CD14-positive monocyte (primary cell): ENCODE measurements at regions not wholly inside any gene's neighbourhood (a gene's known extent, or its start where the extent isn't known, plus 50 kb on each side); places are given as distances from the start of the nearest gene placed in this dataset.

Source experiments
- DNase-seq, 3 donors: peaks; one replicate each; pipeline ENCODE4 v3.0.0-alpha.2; 2011 to 2022
- H2AFZ ChIP-seq: 2 replicates; pipeline ENCODE4 v1.6.0; 2012; ENCODE audit warnings: mild to moderate bottlenecking, low read depth, low read length, inconsistent platforms; ENCODE audit not compliant: insufficient read depth, poor library complexity, severe bottlenecking
- H3K27ac ChIP-seq, 2 donors: 1 replicate in 1 of 2; 2 replicates in 1 of 2; pipeline ENCODE4 v1.5.1; 2012 to 2013; ENCODE audit warnings: low read length in 2 of 2, control low read depth in 1 of 2, inconsistent platforms in 1 of 2, low read depth in 1 of 2, mild to moderate bottlenecking in 1 of 2
- H3K27me3 ChIP-seq, 2 donors: one replicate each; pipeline versions ENCODE4 v1.6.0 to v1.6.1; 2011 to 2013; ENCODE audit warnings: low read length in 2 of 2; ENCODE audit not compliant: control insufficient read depth in 2 of 2, insufficient read depth in 2 of 2
- H3K36me3 ChIP-seq, 2 donors: replicated peaks in 1 of 2; 1 replicate in 1 of 2; 2 replicates in 1 of 2; pipeline versions ENCODE4 v1.5.1 to v1.6.1; 2012 to 2013; ENCODE audit warnings: low read length in 2 of 2, control low read depth in 1 of 2, inconsistent platforms in 1 of 2, mild to moderate bottlenecking in 1 of 2; ENCODE audit not compliant: insufficient read depth in 2 of 2, control insufficient read depth in 1 of 2
- H3K4me1 ChIP-seq, 2 donors: 1 replicate in 1 of 2; 2 replicates in 1 of 2; pipeline versions ENCODE4 v1.5.1 to v1.6.1; 2012 to 2013; ENCODE audit warnings: low read length in 2 of 2, control low read depth in 1 of 2, inconsistent platforms in 1 of 2, mild to moderate bottlenecking in 1 of 2, moderate library complexity in 1 of 2; ENCODE audit not compliant: insufficient read depth in 2 of 2, control insufficient read depth in 1 of 2
- H3K4me2 ChIP-seq: replicated peaks from 2 replicates; pipeline ENCODE3; 2012; ENCODE audit warnings: low read length, moderate library complexity, mild to moderate bottlenecking; ENCODE audit not compliant: poor library complexity, severe bottlenecking; ENCODE audit errors: extremely low read depth
- H3K4me3 ChIP-seq, 3 experiments: fragments of 200-600 bp in 1 of 3; sonication (generic) in 1 of 3; replicated peaks in 1 of 3; 1 replicate in 2 of 3; 2 replicates in 1 of 3; pipeline ENCODE4 v1.5.1; 2011 to 2013; ENCODE audit warnings: low read length in 3 of 3, mild to moderate bottlenecking in 3 of 3, control low read depth in 2 of 3, low read depth in 2 of 3, inconsistent platforms in 1 of 3, moderate library complexity in 1 of 3
- H3K79me2 ChIP-seq: 2 replicates; pipeline ENCODE4 v1.6.0; 2012; ENCODE audit warnings: mild to moderate bottlenecking, control low read depth, inconsistent platforms, low read length, moderate library complexity; ENCODE audit not compliant: insufficient read depth
- H3K9ac ChIP-seq: 2 replicates; pipeline ENCODE4 v1.6.0; 2017; ENCODE audit warnings: low read length, mild to moderate bottlenecking; ENCODE audit not compliant: insufficient read depth, poor library complexity, severe bottlenecking
- H3K9me3 ChIP-seq, 2 donors: replicated peaks in 1 of 2; 1 replicate in 1 of 2; 2 replicates in 1 of 2; pipeline versions ENCODE4 v1.5.1 to v1.6.1; 2012 to 2013; ENCODE audit warnings: low read length in 2 of 2, control low read depth in 1 of 2; ENCODE audit not compliant: control insufficient read depth in 1 of 2, insufficient read depth in 1 of 2
- H4K20me1 ChIP-seq: 2 replicates; pipeline ENCODE4 v1.6.0; 2012; ENCODE audit warnings: mild to moderate bottlenecking, low read length, control low read depth, moderate library complexity; ENCODE audit not compliant: insufficient read depth
- H3K27ac Mint-ChIP-seq, 7 donors: one replicate each; pipeline ENCODE4 v1.8.0; 2020; ENCODE audit warnings: mild to moderate bottlenecking in 7 of 7, mixed read lengths in 7 of 7, moderate library complexity in 6 of 7, inconsistent platforms in 2 of 7
- H3K27me3 Mint-ChIP-seq, 3 donors: one replicate each; pipeline ENCODE4 v1.8.0; 2021 to 2022; ENCODE audit warnings: low read depth in 3 of 3, mild to moderate bottlenecking in 3 of 3, mixed read lengths in 3 of 3, moderate library complexity in 3 of 3, inconsistent platforms in 1 of 3
- H3K36me3 Mint-ChIP-seq, 2 donors: one replicate each; pipeline ENCODE4 v1.8.0; 2020; ENCODE audit warnings: mixed read lengths in 2 of 2, inconsistent platforms in 1 of 2, mild to moderate bottlenecking in 1 of 2
- H3K4me1 Mint-ChIP-seq: one replicate; pipeline ENCODE4 v1.8.0; 2020; ENCODE audit warnings: mild to moderate bottlenecking, mixed read lengths
- H3K4me3 Mint-ChIP-seq, 2 donors: one replicate each; pipeline ENCODE4 v1.8.0; 2020; ENCODE audit warnings: mild to moderate bottlenecking in 2 of 2, mixed read lengths in 2 of 2, moderate library complexity in 1 of 2
- H3K9me3 Mint-ChIP-seq, 7 donors: one replicate each; pipeline ENCODE4 v1.8.0; 2020 to 2022; ENCODE audit warnings: mixed read lengths in 7 of 7, mild to moderate bottlenecking in 6 of 7, moderate library complexity in 6 of 7, inconsistent platforms in 2 of 7
- WGBS: methylation state at CpG from one replicate; pipeline ENCODE4 v1.1.5; 2013; ENCODE audit warnings: missing lambda C conversion rate; ENCODE audit not compliant: insufficient coverage; 5-methylcytosine and 5-hydroxymethylcytosine counted together
- intact Hi-C, 2 donors: fragments of 100-400 bp; cut with micrococcal nuclease; formaldehyde crosslinking; loops; one replicate each; pipeline versions ENCODE4 v1.15.0 to v1.15.1; 2023
- TF ChIP-seq, protein P1 (sequence below): fragments of 200-600 bp; IDR thresholded peaks from one replicate; pipeline ENCODE4 v1.8.0; 2022; ENCODE audit warnings: antibody characterized with exemption, mild to moderate bottlenecking

DNA sequence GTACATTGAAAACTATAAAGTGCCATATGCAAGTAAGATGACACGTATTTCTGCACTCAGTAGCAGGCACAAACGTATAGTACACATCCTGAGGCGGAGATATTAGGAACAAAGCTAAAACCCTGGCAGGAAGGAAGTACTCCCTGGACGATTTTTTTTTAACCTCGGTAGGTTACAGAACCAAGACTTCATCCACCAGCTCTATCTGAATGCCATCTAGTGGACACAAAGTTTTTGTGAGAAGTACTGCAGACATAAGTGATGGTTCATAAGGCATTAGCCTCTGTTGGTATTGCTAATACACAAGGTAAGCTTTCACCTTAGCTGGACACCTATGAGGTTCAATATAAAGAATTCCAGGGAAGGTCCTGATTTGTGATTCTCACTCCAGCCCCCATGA, 83.0 kb upstream of the CCDC196 start:
- Mint-ChIP-seq H3K9me3 (no peaks in the 10 kb centered on the region), H3K4me1 (no peaks in the 10 kb centered on the region), H3K36me3 (no peaks in the 10 kb centered on the region), H3K27me3 (peaks cover 0 to 1% (median 0%) of the 10 kb centered on the region in 3 donors), H3K4me3 (no peak overlapping the region), H3K27ac (no peak overlapping the region)
- TF ChIP-seq, protein P1, sequence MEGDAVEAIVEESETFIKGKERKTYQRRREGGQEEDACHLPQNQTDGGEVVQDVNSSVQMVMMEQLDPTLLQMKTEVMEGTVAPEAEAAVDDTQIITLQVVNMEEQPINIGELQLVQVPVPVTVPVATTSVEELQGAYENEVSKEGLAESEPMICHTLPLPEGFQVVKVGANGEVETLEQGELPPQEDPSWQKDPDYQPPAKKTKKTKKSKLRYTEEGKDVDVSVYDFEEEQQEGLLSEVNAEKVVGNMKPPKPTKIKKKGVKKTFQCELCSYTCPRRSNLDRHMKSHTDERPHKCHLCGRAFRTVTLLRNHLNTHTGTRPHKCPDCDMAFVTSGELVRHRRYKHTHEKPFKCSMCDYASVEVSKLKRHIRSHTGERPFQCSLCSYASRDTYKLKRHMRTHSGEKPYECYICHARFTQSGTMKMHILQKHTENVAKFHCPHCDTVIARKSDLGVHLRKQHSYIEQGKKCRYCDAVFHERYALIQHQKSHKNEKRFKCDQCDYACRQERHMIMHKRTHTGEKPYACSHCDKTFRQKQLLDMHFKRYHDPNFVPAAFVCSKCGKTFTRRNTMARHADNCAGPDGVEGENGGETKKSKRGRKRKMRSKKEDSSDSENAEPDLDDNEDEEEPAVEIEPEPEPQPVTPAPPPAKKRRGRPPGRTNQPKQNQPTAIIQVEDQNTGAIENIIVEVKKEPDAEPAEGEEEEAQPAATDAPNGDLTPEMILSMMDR = no peak
- Histone ChIP-seq H3K9me3 (no peaks in the 10 kb centered on the region), H3K79me2 (no peaks in the 10 kb centered on the region), H3K4me2 (no peak overlapping the region), H3K4me1 (no peaks in the 10 kb centered on the region), H2AFZ (no peak overlapping the region), H3K36me3 (no peaks in the 10 kb centered on the region), H3K9ac (no peak overlapping the region), H3K27ac (no peak overlapping the region), H3K27me3 (no peaks in the 10 kb centered on the region), H3K4me3 (no peak overlapping the region), H4K20me1 (no peaks in the 10 kb centered on the region)
- WGBS = 0% methylated on average over 3 of the region's 5 CpGs
- DNase-seq = no peak
- intact Hi-C loops = no loop called here

DNA sequence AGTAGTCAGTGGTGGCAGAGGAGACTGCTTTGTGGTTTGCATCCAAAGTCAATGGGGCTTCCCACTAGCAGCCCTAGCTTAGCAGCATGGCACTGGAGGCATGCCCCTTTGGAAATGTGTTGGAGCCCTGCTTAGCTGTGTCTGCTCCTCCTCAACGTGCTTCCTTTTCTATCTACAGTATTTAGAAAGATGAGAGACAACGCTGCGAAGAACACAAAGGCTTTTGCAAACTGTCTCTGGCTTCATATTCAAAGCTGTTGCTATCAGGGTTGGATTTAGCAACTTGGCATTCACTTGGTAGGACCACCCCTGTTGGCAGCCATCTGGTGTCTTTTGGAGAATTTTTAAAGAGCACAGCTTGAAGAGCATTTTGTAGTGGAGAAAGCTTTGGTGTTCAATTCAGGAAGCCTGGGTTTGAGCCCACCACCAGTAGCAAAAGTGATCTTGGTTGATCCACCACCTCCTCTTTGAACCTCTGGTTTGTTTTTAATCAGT, 82.1 kb upstream of the CCDC196 start:
- Histone ChIP-seq H3K4me2 (no peak overlapping the region), H3K4me3 (no peak overlapping the region), H2AFZ (no peak overlapping the region), H3K4me1 (no peaks in the 10 kb centered on the region), H3K27me3 (no peaks in the 10 kb centered on the region), H3K27ac (no peak overlapping the region), H3K9me3 (no peaks in the 10 kb centered on the region), H3K36me3 (no peaks in the 10 kb centered on the region), H3K79me2 (no peaks in the 10 kb centered on the region), H3K9ac (no peak overlapping the region), H4K20me1 (no peaks in the 10 kb centered on the region)
- DNase-seq = no peak
- intact Hi-C loops = no loop called here
- no peaks in the 10 kb centered on the region for H3K4me1 Mint-ChIP-seq
- peaks cover 0 to 3% (median 0%) of the 10 kb centered on the region in 7 donors for H3K9me3 Mint-ChIP-seq
- H3K4me3 Mint-ChIP-seq = no peak overlapping the region
- WGBS = 100% methylated on average over 2 of the region's 3 CpGs
- H3K36me3 Mint-ChIP-seq = no peaks in the 10 kb centered on the region
- H3K27ac Mint-ChIP-seq = no peak overlapping the region
- peaks cover 0 to 1% (median 0%) of the 10 kb centered on the region in 3 donors for H3K27me3 Mint-ChIP-seq
- TF ChIP-seq, protein P1 = no peak
